Brain microvascular endothelial cell (primary cell): ENCODE measurements at regions not wholly inside any gene's neighbourhood (a gene's known extent, or its start where the extent isn't known, plus 50 kb on each side); places are given as distances from the start of the nearest gene placed in this dataset.
"Not testable (repeated sequence)": the region's sequence is repeated elsewhere in the genome, so short reads cannot be mapped to it uniquely, and the experiment has no call there.

ENCODE experiments used
- DNase-seq: peaks from one replicate; pipeline ENCODE4 v3.0.0-alpha.2; 2020
- H3K27ac ChIP-seq: fragments of 250-450 bp; sonication (Bioruptor Pico); 2 replicates; pipeline ENCODE4 v1.5.1; 2020; ENCODE audit warnings: mild to moderate bottlenecking, moderate library complexity
- H3K27me3 ChIP-seq: fragments of 250-450 bp; sonication (Bioruptor Pico); replicated peaks from 2 replicates; pipeline ENCODE4 v1.5.1; 2020; ENCODE audit warnings: mild to moderate bottlenecking
- H3K36me3 ChIP-seq: fragments of 250-450 bp; sonication (Bioruptor Pico); replicated peaks from 2 replicates; pipeline ENCODE4 v1.5.1; 2020; ENCODE audit warnings: mild to moderate bottlenecking
- H3K4me3 ChIP-seq: 2 replicates; pipeline ENCODE4 v1.5.1; 2011; ENCODE audit warnings: low read depth, mild to moderate bottlenecking, control low read depth, low read length, moderate library complexity
- in situ Hi-C: cut with HindIII; loops from 2 replicates; pipeline ENCODE4 v1.10.0; 2017; ENCODE audit warnings: low sequenced_read_pairs, low pct_ligation_motif_present
- TF ChIP-seq, protein P1 (sequence below): IDR thresholded peaks from 2 replicates; pipeline ENCODE4 v1.5.1; 2011; ENCODE audit warnings: low read depth, mild to moderate bottlenecking, moderate library complexity, low read length, control low read depth, inconsistent platforms; ENCODE audit errors: missing control alignments

GRCh38 chr7:10773430-10773829 is 200.2 kb upstream of the PHF14 start:
- TF ChIP-seq, protein P1, sequence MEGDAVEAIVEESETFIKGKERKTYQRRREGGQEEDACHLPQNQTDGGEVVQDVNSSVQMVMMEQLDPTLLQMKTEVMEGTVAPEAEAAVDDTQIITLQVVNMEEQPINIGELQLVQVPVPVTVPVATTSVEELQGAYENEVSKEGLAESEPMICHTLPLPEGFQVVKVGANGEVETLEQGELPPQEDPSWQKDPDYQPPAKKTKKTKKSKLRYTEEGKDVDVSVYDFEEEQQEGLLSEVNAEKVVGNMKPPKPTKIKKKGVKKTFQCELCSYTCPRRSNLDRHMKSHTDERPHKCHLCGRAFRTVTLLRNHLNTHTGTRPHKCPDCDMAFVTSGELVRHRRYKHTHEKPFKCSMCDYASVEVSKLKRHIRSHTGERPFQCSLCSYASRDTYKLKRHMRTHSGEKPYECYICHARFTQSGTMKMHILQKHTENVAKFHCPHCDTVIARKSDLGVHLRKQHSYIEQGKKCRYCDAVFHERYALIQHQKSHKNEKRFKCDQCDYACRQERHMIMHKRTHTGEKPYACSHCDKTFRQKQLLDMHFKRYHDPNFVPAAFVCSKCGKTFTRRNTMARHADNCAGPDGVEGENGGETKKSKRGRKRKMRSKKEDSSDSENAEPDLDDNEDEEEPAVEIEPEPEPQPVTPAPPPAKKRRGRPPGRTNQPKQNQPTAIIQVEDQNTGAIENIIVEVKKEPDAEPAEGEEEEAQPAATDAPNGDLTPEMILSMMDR: no peak
- DNase-seq: no peak
- Histone ChIP-seq H3K36me3 (no peaks in the 10 kb centered on the region), H3K27me3 (no peaks in the 10 kb centered on the region), H3K4me3 (no peak overlapping the region), H3K27ac (no peak overlapping the region)
- in situ Hi-C loops: no loop called here

- H3K27ac ChIP-seq: no peak overlapping the region
- in situ Hi-C loops: no loop called here
These were observed 193.9 kb upstream of the PHF14 start for GRCh38 chr7:10779465-10780399.

DNA sequence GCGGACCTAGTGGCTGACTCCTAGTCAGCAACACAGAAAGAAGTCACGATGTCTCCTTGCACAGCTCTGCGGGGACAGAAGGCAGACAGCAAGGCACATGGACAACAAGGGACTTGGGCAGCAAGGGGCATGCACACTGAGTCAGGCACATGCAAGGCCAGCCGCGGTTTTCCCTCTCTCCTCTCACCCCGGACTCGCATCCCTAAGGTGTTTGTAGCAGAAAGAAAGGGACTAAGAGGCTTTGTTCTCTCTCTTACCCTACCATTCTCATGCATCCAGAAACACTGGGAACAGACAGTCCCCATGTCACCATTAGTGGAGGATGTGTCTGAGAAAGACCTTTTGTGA is 193.3 kb upstream of the PHF14 start:
- TF ChIP-seq, protein P1: no peak
- in situ Hi-C loops: no loop called here
- H3K27ac ChIP-seq: no peak overlapping the region
- H3K27me3 ChIP-seq: no peaks in the 10 kb centered on the region
- no peak overlapping the region for H3K4me3 ChIP-seq
- DNase-seq: no peak
- no peaks in the 10 kb centered on the region for H3K36me3 ChIP-seq

More at GRCh38 chr7:10779465-10780399, 193.9 kb upstream of the PHF14 start:
- Histone ChIP-seq H3K27me3 (no peaks in the 10 kb centered on the region), H3K36me3 (no peaks in the 10 kb centered on the region), H3K4me3 (no peak overlapping the region)
- DNase-seq: no peak
- TF ChIP-seq, protein P1: no peak

DNA sequence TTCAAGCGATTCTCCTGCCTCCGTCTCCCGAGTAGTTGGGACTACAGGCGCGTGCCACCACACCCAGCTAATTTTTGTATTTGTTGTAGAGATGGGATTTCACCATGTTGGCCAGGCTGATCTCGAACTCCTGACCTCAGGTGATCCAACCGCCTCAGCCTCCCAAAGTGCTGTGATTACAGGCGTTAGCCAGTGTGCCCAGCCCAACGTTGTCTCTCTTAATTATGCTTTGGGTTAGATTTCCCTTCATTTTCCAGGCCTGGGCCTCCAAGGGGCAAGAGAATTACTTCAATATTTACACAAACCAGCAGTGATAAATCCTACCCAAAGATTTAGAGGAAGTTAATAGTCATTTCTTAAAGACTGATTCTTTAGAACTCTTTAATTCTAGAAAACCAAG is 186.7 kb upstream of the PHF14 start:
- DNase-seq, H3K27me3 ChIP-seq, H3K4me3 ChIP-seq, H3K27ac ChIP-seq, H3K36me3 ChIP-seq, in situ Hi-C loops: not testable (repeated sequence)

DNA sequence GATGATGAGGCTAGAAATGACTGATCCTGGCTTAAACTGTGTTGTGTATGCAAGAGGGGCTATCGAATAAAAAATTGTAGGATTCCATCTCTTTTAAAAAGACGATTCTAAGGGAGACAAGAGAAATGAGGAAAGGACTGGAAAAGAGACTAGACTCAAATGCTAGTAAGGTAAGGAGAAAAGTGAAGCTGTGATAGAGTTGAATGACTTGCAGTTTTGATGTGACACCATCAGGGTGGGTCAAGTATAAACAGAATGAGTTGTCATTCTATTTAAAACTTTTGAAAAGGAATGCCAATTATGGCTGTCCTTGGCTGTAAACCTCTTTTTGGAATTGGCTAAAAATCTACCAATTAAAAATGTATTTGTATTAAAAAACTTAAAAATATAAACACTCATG is 184.5 kb upstream of the PHF14 start:
- Histone ChIP-seq H3K27ac (no peak overlapping the region), H3K4me3 (no peak overlapping the region), H3K27me3 (no peaks in the 10 kb centered on the region), H3K36me3 (no peaks in the 10 kb centered on the region)
- in situ Hi-C loops: no loop called here
- TF ChIP-seq, protein P1: no peak
- no peak for DNase-seq

- no peaks in the 10 kb centered on the region for H3K27me3 ChIP-seq
- H3K4me3 ChIP-seq: no peak overlapping the region
- no peaks in the 10 kb centered on the region for H3K36me3 ChIP-seq
- DNase-seq: no peak
- H3K27ac ChIP-seq: no peak overlapping the region
- TF ChIP-seq, protein P1: no peak
- in situ Hi-C loops: no loop called here
These were observed 182.8 kb upstream of the PHF14 start for GRCh38 chr7:10790910-10791309.
